ENCODE measurements at regions not wholly inside any gene's neighbourhood (a gene's known extent, or its start where the extent isn't known, plus 50 kb on each side); places are given as distances from the start of the nearest gene placed in this dataset.

- no peak for TF ChIP-seq CTCF (IDR thresholded peaks at IDR 0.05; ENCODE audit: partially characterized antibody, unreplicated experiment)
- Mint-ChIP-seq H3K4me1 (ENCODE audit: low read depth, unreplicated experiment) (peaks cover 4% of the 10 kb centered on the region), H3K9me3 (ENCODE audit: unreplicated experiment) (peaks cover 5% of the 10 kb centered on the region), H3K4me3 (ENCODE audit: unreplicated experiment) (no peak overlapping the region), H3K27ac (ENCODE audit: unreplicated experiment) (no peak overlapping the region), H3K36me3 (ENCODE audit: unreplicated experiment) (no peaks in the 10 kb centered on the region), H3K27me3 (ENCODE audit: unreplicated experiment) (peaks cover 7% of the 10 kb centered on the region)
- no peak for DNase-seq
Observed at GRCh38 chr9:121576281-121577075, 75.0 kb upstream of the DAB2IP start.

GRCh38 chr9:121577166-121577565, 74.3 kb upstream of the DAB2IP start:
- peaks cover 5% of the 10 kb centered on the region for H3K9me3 Mint-ChIP-seq (ENCODE audit: unreplicated experiment)
- H3K36me3 Mint-ChIP-seq (ENCODE audit: unreplicated experiment): no peaks in the 10 kb centered on the region
- no peak for TF ChIP-seq CTCF (IDR thresholded peaks at IDR 0.05; ENCODE audit: partially characterized antibody, unreplicated experiment)
- H3K27ac Mint-ChIP-seq (ENCODE audit: unreplicated experiment): no peak overlapping the region
- H3K4me3 Mint-ChIP-seq (ENCODE audit: unreplicated experiment): no peak overlapping the region
- DNase-seq: no peak
- peaks cover 4% of the 10 kb centered on the region for H3K4me1 Mint-ChIP-seq (ENCODE audit: low read depth, unreplicated experiment)
- H3K27me3 Mint-ChIP-seq (ENCODE audit: unreplicated experiment): peaks cover 7% of the 10 kb centered on the region

GRCh38 chr9:121577572-121577971, 73.9 kb upstream of the DAB2IP start:
- peaks cover 4% of the 10 kb centered on the region for H3K4me1 Mint-ChIP-seq (ENCODE audit: low read depth, unreplicated experiment)
- peaks cover 10% of the 10 kb centered on the region for H3K27me3 Mint-ChIP-seq (ENCODE audit: unreplicated experiment)

GRCh38 chr9:121581786-121582600, 69.4 kb upstream of the DAB2IP start:
- H3K4me3 Mint-ChIP-seq (ENCODE audit: unreplicated experiment): no peak overlapping the region

More at GRCh38 chr9:121577572-121577971, 73.9 kb upstream of the DAB2IP start:
- no peak for DNase-seq
- no peak for TF ChIP-seq CTCF (IDR thresholded peaks at IDR 0.05; ENCODE audit: partially characterized antibody, unreplicated experiment)
- no peaks in the 10 kb centered on the region for H3K36me3 Mint-ChIP-seq (ENCODE audit: unreplicated experiment)
- no peak overlapping the region for H3K27ac Mint-ChIP-seq (ENCODE audit: unreplicated experiment)
- H3K4me3 Mint-ChIP-seq (ENCODE audit: unreplicated experiment): no peak overlapping the region
- H3K9me3 Mint-ChIP-seq (ENCODE audit: unreplicated experiment): peaks cover 3% of the 10 kb centered on the region

More at GRCh38 chr9:121581786-121582600, 69.4 kb upstream of the DAB2IP start:
- Mint-ChIP-seq H3K36me3 (ENCODE audit: unreplicated experiment) (no peaks in the 10 kb centered on the region), H3K4me1 (ENCODE audit: low read depth, unreplicated experiment) (peaks cover under 1% of the 10 kb centered on the region), H3K9me3 (ENCODE audit: unreplicated experiment) (peaks cover 3% of the 10 kb centered on the region), H3K27ac (ENCODE audit: unreplicated experiment) (no peak overlapping the region), H3K27me3 (ENCODE audit: unreplicated experiment) (peaks cover 9% of the 10 kb centered on the region)
- no peak for TF ChIP-seq CTCF (IDR thresholded peaks at IDR 0.05; ENCODE audit: partially characterized antibody, unreplicated experiment)
- no peak for DNase-seq

Measured in glutamatergic neuron (in vitro differentiated cells).